Prostate gland (tissue), 2 donors: ENCODE measurements at regions not wholly inside any gene's neighbourhood (a gene's known extent, or its start where the extent isn't known, plus 50 kb on each side); places are given as distances from the start of the nearest gene placed in this dataset.

Source experiments
- DNase-seq: peaks from one replicate; pipeline ENCODE4 v3.0.0-alpha.2; 2019; ENCODE audit warnings: low spot score
- H3K27ac ChIP-seq, 2 donors: fragments of 200-600 bp; sonication (generic); 2 replicates each; pipeline ENCODE4 v1.5.1; 2017 to 2019
- H3K27me3 ChIP-seq: fragments of 200-600 bp; sonication (generic); replicated peaks from 2 replicates; pipeline ENCODE4 v1.5.1; 2019; ENCODE audit not compliant: insufficient read depth
- H3K36me3 ChIP-seq, 2 donors: fragments of 200-600 bp; sonication (generic); 1 replicate in 1 of 2; 2 replicates in 1 of 2; pipeline versions ENCODE4 v1.5.1 to v1.8.1; 2017 to 2019
- H3K4me1 ChIP-seq: fragments of 200-600 bp; sonication (generic); replicated peaks from 2 replicates; pipeline ENCODE4 v1.5.1; 2019
- H3K4me3 ChIP-seq, 2 donors: fragments of 200-600 bp; sonication (generic); 2 replicates each; pipeline ENCODE4 v1.5.1; 2017 to 2019
- H3K9me3 ChIP-seq: fragments of 200-600 bp; sonication (generic); 2 replicates; pipeline ENCODE4 v1.5.1; 2017
- CTCF ChIP-seq, 4 experiments: fragments of 200-600 bp in 2 of 4; fragments of 450-650 bp in 2 of 4; sonication (generic) in 2 of 4; IDR thresholded peaks; 1 replicate in 3 of 4; 2 replicates in 1 of 4; pipeline ENCODE4 v1.5.1; 2016 to 2019; ENCODE audit warnings: antibody characterized with exemption in 4 of 4, mild to moderate bottlenecking in 2 of 4, moderate library complexity in 2 of 4
- POLR2A ChIP-seq: fragments of 450-650 bp; IDR thresholded peaks from one replicate; pipeline ENCODE4 v1.6.1; 2016; ENCODE audit warnings: antibody characterized with exemption, mild to moderate bottlenecking
- POLR2AphosphoS5 ChIP-seq: sonication (generic); formaldehyde crosslinking; IDR thresholded peaks from one replicate; pipeline ENCODE4 v1.6.1; 2017; ENCODE audit warnings: antibody characterized with exemption
- WGBS: methylation state at CpG from one replicate; pipeline ENCODE4 v1.1.5; 2018; 5-methylcytosine and 5-hydroxymethylcytosine counted together
- intact Hi-C: fragments of 100-400 bp; cut with DNase I; formaldehyde crosslinking; loops from one replicate; pipeline ENCODE4 v1.14.2; 2022

- Histone ChIP-seq H3K4me1 (no peaks in the 10 kb centered on the region), H3K4me3 (no peak overlapping the region), H3K27ac (no peak overlapping the region), H3K36me3 (no peaks in the 10 kb centered on the region), H3K27me3 (no peaks in the 10 kb centered on the region), H3K9me3 (no peaks in the 10 kb centered on the region)
- DNase-seq, result no peak
- intact Hi-C loops, result no loop called here
- TF ChIP-seq CTCF (IDR thresholded peaks at IDR 0.05), result no peak
- no peak for TF ChIP-seq POLR2AphosphoS5
- no peak for TF ChIP-seq POLR2A
- 80% methylated on average over 17 of the region's 17 CpGs for WGBS
These were observed 177.9 kb upstream of the TENM3 start for GRCh38 chr4:182065255-182065654.

- Histone ChIP-seq H3K4me3 (no peak overlapping the region), H3K4me1 (no peaks in the 10 kb centered on the region), H3K27ac (no peak overlapping the region), H3K9me3 (no peaks in the 10 kb centered on the region), H3K27me3 (no peaks in the 10 kb centered on the region), H3K36me3 (no peaks in the 10 kb centered on the region)
- no peak for DNase-seq
- WGBS, result 96% methylated on average over 7 of the region's 7 CpGs
- no peak for TF ChIP-seq CTCF (IDR thresholded peaks at IDR 0.05)
- TF ChIP-seq POLR2A, result no peak
- intact Hi-C loops, result no loop called here
These were observed 177.2 kb upstream of the TENM3 start for GRCh38 chr4:182066037-182066436.

- DNase-seq, result no peak
- Histone ChIP-seq H3K27me3 (no peaks in the 10 kb centered on the region), H3K4me3 (no peak overlapping the region), H3K9me3 (no peaks in the 10 kb centered on the region), H3K4me1 (no peaks in the 10 kb centered on the region), H3K36me3 (no peaks in the 10 kb centered on the region), H3K27ac (no peak overlapping the region)
- TF ChIP-seq CTCF (IDR thresholded peaks at IDR 0.05) (no peak), POLR2A (no peak), POLR2AphosphoS5 (no peak)
- intact Hi-C loops, result no loop called here
- WGBS, result 69% methylated on average over 5 of the region's 5 CpGs
These were observed 175.4 kb upstream of the TENM3 start for GRCh38 chr4:182067828-182068227.

GRCh38 chr4:182068920-182069319 is 174.3 kb upstream of the TENM3 start:
- H3K36me3 ChIP-seq, result no peaks in the 10 kb centered on the region
- DNase-seq, result no peak
- H3K4me1 ChIP-seq, result no peaks in the 10 kb centered on the region
- TF ChIP-seq POLR2AphosphoS5 (no peak), POLR2A (no peak)
- no peak overlapping the region for H3K27ac ChIP-seq
- H3K27me3 ChIP-seq, result no peaks in the 10 kb centered on the region
- no peak overlapping the region for H3K4me3 ChIP-seq
- H3K9me3 ChIP-seq, result no peaks in the 10 kb centered on the region
- intact Hi-C loops, result no loop called here

GRCh38 chr4:182073278-182073677 is 169.9 kb upstream of the TENM3 start:
- no peak overlapping the region for H3K4me3 ChIP-seq
- H3K36me3 ChIP-seq, result no peaks in the 10 kb centered on the region
- H3K27me3 ChIP-seq, result no peaks in the 10 kb centered on the region
- intact Hi-C loops, result no loop called here
- no peaks in the 10 kb centered on the region for H3K4me1 ChIP-seq
- no peaks in the 10 kb centered on the region for H3K9me3 ChIP-seq
- TF ChIP-seq POLR2A, result no peak
- no peak for TF ChIP-seq POLR2AphosphoS5
- TF ChIP-seq CTCF (IDR thresholded peaks at IDR 0.05), result no peak
- no peak overlapping the region for H3K27ac ChIP-seq
- DNase-seq, result no peak
- 90% methylated on average over 3 of the region's 3 CpGs for WGBS
